ENCODE measurements at regions not wholly inside any gene's neighbourhood (a gene's known extent, or its start where the extent isn't known, plus 50 kb on each side); places are given as distances from the start of the nearest gene placed in this dataset.
"Not testable (repeated sequence)": the region's sequence is repeated elsewhere in the genome, so short reads cannot be mapped to it uniquely, and the experiment has no call there.

DNA sequence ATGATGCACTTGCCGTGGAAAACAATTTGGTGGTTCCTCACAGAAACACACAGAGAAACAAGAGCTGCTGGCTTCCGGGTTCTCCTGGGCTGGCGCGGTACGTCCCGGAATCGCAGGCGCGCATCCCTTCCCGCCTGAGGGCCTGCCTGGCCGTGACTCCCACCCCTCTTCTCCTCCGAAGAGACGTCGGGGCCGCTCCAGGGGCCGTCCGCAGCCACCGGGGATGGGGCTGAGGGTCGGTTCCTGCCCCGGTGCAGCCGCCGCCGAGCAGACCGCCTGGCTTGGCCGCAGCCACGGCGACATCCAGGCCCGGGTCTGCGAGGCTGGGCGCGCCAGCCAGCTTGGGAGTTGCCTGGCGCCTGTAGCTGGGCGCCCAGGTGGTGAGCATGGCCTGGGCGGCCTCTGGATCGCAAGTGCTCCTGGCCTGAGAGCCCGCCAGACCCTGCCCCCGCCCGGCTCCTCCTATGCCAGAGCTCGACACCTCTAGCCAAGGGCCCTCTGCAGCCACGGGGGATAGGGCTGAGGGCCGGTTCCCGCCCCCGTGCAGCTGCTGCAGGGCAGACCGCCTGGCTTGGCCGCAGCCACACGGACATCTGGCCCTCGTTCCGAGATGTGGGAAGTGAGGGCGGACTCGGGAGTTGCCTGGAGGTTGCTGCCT is 1647.5 kb downstream of the SPATA31A7 start:
- peak; percentile 50 for DNase-seq

DNA sequence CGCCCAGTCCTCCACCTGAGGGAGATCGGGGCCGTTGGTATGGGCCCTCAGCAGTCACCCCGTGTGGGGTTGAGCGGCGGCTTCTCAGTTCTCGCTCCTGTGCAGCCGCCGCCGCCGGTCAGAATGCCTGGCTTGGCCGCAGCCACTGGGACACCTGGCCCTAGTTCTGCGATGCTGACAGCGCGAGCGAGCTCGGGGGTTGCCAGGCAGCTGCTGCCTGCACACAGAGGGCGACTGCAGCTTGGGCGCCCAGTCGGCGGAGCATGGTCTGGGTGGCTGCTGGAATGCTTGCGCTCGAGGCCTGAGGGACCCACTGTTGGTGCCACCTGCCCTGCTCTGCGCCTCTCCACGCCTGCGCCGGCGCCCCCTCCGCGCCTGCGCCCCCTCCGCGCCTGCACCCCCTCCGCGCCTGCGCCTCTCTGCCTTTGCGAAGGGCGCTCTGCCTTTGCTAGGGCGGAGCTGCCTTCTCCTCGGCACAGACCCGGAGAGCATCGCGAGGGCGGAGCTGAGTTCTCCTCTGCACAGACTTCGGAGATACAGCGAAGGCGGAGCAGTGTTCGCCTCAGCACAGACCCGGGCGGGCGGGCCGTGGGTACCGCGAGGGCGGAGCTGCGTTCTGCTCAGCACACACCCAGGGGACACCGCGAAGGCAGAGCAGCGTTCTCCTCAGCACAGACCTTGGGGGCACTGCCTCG is 1648.3 kb downstream of the SPATA31A7 start:
- DNase-seq = peak; percentile 98

DNA sequence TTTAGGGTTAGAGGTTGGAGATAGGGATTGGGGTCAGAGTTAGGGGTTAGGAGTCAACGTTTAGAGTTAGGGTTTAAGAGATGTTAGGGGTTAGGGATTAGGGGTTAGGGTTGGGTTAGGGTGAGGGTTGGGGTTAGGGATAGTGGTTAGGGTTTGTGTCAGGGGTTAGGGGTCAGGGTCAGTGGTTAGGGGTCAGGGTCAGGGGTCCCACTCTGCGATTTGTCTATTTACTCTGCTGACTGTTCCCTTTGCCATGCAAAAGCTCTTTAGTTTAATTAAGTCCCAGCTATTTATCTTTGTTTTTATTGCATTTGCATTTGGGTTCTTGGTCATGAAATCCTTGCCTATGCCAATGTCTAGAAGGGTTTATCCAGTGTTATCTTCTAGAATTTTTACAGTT is 1649.3 kb downstream of the SPATA31A7 start:
- DNase-seq = not testable (repeated sequence)

DNA sequence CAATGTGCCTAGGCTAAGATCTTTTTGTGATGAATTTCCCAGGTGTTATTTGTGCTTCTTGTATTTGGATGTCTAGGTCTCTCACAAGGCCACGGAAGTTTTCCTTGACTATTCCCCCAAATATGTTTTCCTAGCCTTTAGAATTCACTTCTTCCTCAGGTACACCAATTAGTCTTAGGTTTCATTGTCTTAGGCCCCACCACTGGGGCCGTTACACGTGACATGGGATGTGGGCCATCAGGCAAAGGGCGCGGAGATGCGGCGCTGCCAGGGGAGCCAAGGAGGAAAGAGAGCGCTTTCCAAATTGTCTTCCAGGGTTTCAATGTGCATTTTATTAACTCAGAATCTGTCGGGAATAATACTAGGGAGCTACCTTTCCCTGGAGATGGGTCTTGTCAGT is 1653.3 kb downstream of the SPATA31A7 start:
- not testable (repeated sequence) for DNase-seq

DNA sequence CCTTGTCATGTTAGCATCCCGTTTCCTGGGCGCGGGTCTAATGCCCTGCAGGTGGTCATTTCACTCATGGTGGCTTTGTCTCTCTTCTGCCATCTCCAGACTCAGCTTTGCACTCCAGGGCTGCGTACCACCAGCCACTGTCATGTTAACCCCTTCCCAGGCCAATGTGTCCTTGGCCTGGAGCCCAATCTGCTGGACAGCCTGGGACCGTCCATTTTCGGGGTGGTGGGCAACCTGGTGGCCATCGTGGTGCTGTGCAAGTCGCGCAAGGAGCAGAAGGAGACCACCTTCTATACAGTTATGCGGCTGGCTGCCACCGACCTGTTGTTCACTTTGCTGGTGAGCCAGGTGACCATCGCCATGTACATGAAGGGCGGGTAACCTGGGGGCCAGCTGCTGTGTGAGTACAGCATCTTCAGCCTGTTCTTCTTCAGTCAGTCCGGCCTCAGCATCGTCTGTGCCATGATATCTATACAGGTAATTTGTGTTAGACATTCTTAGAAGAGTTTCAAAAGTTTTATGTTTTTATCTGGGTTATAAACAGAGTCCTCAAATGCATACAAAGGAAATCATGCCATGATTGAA is 1654.0 kb downstream of the SPATA31A7 start:
- not testable (repeated sequence) for DNase-seq

DNA sequence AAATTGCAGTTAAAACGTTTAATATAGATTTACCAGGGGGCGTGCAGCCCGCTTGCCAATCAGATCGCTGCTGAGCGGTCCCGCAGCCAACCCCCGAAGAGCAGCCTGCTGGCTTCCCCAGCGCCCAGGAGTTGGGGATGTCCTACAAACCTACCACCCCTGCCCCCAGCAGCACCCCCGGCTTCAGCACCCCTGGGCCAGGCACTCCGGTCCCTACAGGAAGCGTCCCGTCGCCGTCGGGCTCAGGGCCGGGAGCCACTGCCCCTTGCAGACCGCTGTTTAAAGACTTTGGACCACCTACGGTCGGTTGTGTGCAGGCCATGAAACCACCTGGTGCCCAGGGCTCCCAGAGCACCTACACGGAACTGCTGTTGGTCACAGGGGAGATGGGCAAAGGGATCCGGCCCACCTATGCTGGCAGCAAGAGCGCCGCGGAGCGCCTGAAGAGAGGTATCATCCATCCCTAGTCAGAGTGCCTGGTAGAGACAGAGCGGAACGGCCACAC is 1654.9 kb downstream of the SPATA31A7 start:
- not testable (repeated sequence) for DNase-seq

DNA sequence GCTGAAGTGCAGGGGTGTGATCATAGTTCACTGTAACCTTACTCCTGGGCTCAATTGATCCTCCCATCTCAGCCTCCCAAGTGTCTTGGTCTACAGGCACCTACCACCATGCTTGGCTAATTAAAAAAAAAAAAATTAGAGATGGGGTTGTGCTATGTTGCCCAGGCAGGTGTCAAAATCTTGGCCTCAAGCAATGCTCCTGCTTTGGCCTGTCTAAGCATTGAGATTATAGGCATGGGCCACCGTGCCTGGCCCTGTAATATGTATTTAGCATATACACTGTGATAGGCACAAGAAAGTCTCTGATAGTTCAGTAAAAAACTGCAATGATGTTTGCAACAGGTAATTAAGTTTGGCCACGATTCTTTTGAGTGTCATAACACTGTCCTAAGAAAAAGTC is 1658.4 kb downstream of the SPATA31A7 start:
- not testable (repeated sequence) for DNase-seq

DNA sequence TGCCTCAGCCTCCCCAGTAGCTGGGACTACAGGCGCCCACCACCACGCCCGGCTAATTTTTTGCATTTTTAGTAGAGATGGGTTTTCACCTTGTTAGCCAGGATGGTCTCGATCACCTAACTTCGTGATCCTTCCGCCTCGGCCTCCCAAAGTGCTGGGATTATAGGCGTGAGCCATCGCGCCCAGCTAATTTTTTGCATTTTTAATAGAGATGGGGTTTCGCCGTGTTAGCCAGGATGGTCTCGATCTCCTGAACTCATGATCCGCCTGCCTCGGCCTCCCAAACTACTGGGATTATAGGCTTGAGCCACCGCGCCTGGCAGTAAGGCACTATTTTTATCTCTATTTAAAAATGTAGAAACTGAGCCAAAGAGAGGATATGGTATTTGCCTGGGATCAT is 1660.2 kb downstream of the SPATA31A7 start:
- not testable (repeated sequence) for DNase-seq

DNA sequence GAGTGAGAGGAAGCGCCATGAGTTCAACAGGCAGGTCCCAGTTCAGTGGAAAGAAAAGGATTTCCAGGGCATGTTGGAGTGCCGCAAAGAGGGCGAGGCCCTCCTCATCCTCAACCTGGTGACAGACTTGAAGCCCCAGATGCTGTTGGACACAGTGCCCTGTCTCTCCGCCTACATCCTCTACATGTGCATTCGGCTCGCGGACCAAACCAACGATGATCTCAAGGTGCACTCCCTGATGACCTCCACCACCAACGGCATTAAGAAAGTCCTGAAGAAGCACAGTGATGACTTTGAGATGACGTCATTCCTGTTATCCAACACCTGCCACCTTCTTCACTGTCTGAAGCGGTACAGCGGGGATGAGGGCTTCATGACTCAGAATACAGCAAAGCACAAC is 1667.4 kb downstream of the SPATA31A7 start:
- not testable (repeated sequence) for DNase-seq

DNA sequence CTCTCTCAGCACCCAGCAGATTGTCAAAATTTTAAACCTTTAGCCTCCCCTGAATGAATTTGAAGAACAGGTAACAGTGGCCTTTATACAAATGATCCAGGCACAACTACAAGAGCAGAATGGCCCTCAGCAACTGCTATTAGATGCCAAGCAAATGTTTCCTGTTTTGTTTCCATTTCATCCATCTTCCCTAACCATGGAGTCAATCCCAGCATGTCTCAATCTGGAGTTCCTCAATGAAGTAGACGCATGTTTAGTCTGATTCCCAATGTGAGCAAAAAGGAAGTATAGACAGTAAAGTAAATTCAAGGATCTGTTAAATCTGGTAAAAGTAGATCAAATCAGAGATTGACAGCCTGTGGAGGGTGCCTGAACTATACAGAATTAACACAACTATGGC is 1668.4 kb downstream of the SPATA31A7 start:
- DNase-seq = not testable (repeated sequence)

DNA sequence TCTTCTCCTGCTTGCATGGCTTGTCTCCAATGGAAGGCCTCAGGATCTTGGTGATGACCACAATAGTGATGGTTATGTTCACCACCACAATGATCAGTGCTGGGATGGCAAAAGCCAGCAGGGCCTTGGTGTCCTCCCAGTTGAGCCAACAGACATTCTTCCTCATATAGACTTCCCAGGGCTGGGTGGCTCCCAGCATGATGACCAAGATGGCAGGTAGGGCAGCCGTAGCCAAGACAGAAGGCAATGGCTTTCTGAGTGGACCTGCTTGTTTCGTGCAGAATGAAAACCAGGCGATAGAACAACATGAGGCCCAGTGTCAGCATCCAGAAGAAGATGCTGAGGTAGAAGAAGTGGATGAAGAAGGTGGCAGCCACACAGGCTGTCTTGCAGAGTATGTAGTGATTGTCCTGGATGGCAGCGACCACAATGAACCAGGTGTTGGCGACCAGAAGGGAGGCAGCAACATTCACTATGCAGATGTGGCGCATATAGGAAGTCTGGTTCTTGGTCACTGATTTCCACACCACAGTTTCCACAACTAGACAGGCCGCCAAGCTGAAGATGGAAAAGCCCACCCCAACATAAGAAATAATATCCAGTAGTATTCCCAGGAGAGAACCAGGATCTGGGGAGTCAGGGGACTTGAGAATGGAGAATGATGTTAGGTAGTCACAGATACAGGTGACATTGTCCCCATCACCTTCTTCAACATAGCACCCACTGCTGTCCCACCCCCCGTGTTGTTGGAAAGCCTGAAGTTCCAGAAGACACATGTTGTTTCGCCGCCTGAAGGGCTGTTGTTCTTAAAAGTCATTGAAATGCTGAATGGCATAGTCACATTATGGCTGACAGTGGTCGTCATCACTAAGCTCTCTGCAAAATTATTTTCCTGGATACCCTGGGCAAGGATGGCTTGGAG is 1671.4 kb downstream of the SPATA31A7 start:
- DNase-seq = not testable (repeated sequence)

DNA sequence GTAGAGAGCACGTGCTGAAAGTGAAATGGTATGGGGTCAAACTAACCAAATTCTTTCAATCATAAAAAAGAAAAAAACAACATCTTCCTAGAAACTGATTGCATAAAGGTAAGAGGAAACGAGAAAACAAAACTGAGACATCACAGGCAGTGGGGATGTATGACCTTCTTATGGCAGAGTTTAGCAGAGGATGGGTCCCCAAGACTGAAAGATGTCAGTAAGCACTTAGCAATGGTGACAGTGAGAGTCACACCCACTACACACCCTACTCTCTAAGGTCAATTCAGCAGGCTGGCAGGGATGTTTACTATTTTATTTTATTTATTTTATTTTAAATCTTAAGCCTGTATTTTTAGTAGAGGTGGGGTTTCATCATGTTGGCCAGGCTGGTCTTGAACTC is 1672.3 kb downstream of the SPATA31A7 start:
- not testable (repeated sequence) for DNase-seq

DNA sequence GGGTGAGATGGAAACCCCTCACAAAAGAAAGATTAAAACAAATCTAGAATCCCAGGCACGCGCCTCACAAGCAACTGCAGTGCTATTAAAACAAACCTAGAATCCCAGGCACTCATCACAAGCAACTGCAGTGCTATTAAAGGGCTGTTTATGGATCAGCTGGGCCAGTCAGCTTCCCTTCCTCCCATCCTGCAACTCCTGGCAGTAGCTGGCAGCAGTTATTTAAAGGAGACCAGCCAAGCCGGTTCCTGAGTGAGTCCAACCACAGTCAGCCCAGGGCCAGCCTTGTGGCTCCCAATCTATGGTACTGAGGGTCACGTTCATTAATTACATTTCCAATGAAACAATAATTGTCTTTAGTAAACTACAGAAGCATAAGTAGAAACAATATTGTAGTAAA is 1673.5 kb downstream of the SPATA31A7 start:
- DNase-seq = not testable (repeated sequence)

DNA sequence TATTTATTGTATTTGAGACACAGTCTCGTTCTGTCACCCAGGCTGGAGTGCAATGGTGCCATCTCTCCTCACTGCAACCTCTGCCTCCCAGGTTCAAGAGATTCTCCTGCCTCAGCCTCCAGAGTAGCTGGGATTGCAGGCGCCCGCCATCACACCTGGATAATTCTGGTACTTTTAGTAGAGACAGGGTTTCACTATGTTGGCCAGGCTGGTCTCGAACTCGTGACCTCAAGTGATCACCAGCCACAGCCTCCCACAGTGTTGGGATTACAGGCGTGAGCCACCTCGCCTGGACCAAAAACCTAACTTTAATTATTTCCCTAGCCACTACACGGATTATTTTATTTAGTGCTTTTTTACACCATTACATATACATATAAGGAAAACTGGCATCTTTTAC is 1674.0 kb downstream of the SPATA31A7 start:
- not testable (repeated sequence) for DNase-seq

DNA sequence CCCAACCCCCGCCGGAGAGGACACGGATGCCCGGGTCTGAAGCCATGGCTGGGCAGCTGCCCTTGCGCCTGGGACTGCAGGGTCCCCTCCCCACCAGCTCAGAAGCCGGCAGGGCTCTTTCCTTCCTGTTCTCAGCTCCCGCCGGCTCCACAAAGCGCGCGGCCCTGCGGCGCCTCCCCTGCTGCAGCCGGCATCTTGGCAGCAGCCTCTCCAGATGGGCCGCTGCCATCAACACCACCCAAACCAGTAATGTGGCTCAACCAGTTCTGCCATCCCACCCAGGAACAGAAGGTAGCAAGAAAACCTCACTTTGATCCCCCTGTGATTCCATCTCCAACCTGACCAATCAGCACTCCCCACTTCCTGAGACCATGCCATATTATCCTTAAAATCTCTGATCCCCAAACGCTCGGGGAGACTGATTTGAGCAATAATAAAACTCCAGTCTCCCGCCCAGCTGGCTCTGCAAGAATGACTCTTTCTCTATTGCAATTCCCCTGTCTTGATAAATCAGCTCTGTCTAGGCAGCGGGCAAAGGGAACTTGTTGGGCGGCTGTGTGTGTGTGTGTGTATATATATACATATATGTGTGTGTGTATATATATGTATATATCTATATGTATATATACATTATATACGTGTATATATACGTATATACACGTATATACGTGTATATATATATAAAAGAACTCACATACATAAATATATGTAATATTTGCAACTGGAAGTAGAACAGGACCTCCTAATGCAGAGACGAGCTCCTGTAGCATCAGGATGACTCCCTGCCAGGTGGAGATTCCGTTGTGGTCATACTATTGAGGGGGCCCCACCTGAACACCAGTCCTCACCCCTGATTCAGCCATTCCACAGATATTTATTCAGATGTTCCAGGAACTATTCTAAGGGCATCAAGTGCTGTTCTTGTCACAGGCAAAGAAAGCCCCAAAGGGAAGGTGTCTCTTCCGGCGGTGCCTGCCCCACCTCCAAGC is 1674.9 kb downstream of the SPATA31A7 start:
- not testable (repeated sequence) for DNase-seq

DNA sequence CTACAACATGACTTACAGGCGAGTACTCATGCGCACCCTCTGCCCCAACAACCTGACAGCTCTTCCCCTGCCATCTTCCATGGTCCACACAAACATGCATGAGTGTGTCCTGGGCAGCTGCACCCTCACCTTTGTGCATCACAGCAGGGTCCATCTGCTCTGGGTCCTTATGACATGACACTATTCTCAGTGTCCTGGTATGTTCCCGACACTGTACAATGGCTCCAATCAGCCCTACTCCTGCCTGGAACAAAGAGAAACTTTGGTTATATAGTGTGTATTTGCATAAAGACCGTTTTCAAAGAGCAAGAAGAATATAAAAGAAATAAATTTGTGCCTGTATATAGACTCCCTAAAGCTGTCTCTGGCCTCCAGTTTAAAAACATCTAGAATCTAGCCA is 1679.2 kb downstream of the SPATA31A7 start:
- not testable (repeated sequence) for DNase-seq

DNA sequence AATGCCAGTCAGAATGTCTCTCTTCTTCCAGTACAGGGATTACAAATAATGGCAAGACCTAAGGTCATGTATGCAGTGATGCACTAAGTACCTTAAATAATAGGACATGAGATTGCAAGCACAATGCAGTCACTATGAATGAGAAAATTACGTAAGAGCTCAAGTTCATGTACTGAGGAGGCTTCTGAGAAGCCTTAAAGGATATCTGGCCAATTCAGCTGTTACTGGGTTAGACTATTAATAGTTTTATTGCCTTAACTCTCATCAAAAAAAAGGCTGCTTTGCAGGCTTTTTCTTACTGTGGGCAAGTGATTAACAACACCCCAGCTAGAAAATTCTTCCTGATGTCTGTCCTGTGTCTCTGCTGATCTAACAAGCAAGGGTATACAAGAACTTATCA is 1681.9 kb downstream of the SPATA31A7 start:
- not testable (repeated sequence) for DNase-seq

DNA sequence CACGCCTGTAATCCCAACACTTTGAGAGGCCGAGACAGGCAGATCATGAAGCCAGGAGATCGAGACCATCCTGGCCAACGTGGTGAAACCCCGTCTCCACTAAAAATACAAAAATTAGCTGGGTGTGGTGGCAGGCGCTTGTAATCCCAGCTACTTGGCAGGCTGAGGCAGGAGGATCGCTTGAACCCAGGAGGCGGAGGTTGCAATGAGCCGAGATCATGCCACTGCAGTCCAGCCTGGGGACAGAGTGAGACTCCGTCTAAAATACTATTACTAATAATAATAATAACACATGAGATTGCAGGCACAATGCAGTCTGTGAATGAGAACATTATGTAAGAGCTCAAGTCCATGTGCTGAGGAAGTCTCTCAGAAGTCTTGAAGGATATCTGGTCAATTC is 1684.4 kb downstream of the SPATA31A7 start:
- not testable (repeated sequence) for DNase-seq

DNA sequence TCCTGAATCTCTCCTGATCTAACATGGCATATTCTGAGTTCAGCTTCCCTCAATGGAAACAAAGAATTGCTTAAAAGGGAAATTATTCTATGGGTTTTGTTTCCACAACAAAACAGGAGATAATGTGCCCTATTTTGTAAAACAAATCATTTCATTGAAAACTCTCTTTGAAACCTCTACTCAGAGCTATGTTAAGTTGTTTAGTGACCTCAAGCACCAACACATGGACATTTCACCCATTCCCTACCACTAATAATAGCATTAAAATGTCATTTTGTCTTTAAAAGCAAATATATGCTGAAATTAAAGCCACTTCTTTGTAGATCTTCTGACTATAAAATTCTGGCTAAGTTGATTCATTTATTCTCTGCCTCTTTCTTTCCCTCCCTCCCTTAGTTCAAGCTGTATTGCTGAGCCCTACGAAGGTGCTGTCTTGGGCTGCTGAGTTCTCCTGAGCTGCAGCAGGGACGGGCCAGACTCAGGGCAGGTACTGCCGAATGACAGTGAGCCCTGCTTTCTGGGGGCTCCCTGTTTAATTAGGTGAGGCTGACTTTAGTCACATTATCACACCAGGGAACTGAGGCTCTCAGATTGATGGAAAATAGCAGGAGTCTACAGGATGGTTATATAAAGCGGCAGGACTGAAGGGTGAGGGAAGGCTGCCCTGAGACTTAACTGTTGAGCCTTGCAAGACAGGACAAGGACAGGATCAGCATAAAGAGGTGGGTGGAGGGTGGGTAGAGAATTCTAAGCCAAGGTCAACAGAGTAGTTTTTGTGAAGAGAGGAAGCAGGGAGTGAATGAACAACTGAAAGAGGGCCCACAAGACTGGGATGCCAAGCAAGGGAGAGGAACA is 1685.1 kb downstream of the SPATA31A7 start:
- DNase-seq = not testable (repeated sequence)

DNA sequence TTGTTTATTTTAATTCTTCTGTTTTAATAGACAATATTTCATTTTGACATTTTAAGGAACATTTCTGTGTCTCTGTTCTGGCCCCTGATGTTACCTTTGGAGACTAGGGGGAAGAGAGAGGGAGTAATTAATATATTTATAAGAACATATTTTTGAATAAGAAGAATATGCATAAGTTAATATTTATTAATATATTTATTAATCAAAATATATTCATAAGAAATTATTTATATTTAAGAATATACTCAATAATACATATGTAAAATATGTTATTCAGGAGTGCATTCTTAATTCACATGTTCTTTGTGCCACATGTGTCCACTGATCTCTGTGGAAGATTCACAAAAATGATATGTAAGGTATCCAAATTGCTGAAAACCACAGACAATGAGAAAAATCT is 1687.7 kb downstream of the SPATA31A7 start:
- DNase-seq = not testable (repeated sequence)
